NCI-H345 treated with DMSO at 0.1 percent for 48 hours (cell line): ENCODE measurements at regions not wholly inside any gene's neighbourhood (a gene's known extent, or its start where the extent isn't known, plus 50 kb on each side); places are given as distances from the start of the nearest gene placed in this dataset.

ENCODE experiments used
- DNase-seq: peaks from one replicate; lab custom pipeline; 2025; ENCODE audit not compliant: unreplicated experiment; lab: John Stamatoyannopoulos, UW

- no peak for DNase-seq
Measured at GRCh38 chr6:166776571-166776970, 149.5 kb upstream of the RPS6KA2 start.

- DNase-seq = no peak
Measured at GRCh38 chr6:166775923-166776220, 148.8 kb upstream of the RPS6KA2 start.

- peak; percentile 39 for DNase-seq
Measured at GRCh38 chr6:166775180-166775922, 148.3 kb upstream of the RPS6KA2 start.

- peak; percentile 38 for DNase-seq
Measured at GRCh38 chr6:166774770-166775169, 147.7 kb upstream of the RPS6KA2 start.

GRCh38 chr6:166774292-166774691 lies 147.2 kb upstream of the RPS6KA2 start:
- DNase-seq = no peak

GRCh38 chr6:166772518-166772917 lies 145.5 kb upstream of the RPS6KA2 start:
- no peak for DNase-seq

- DNase-seq = no peak
Measured at GRCh38 chr6:166771701-166772100, 144.7 kb upstream of the RPS6KA2 start.

GRCh38 chr6:166770216-166771116 lies 143.4 kb upstream of the RPS6KA2 start:
- no peak for DNase-seq

- no peak for DNase-seq
Measured at GRCh38 chr6:166769648-166770047, 142.6 kb upstream of the RPS6KA2 start.

GRCh38 chr6:166768761-166769160 lies 141.7 kb upstream of the RPS6KA2 start:
- no peak for DNase-seq

- no peak for DNase-seq
Measured at GRCh38 chr6:166767230-166767629, 140.2 kb upstream of the RPS6KA2 start.

- no peak for DNase-seq
Measured at GRCh38 chr6:166766769-166767168, 139.7 kb upstream of the RPS6KA2 start.

- no peak for DNase-seq
Measured at GRCh38 chr6:166765234-166765541, 138.1 kb upstream of the RPS6KA2 start.

- no peak for DNase-seq
Measured at GRCh38 chr6:166764473-166765233, 137.6 kb upstream of the RPS6KA2 start.

GRCh38 chr6:166763606-166764472 lies 136.8 kb upstream of the RPS6KA2 start:
- no peak for DNase-seq

- no peak for DNase-seq
Measured at GRCh38 chr6:166761801-166762200, 134.8 kb upstream of the RPS6KA2 start.

GRCh38 chr6:166760288-166760687 lies 133.2 kb upstream of the RPS6KA2 start:
- DNase-seq = no peak

GRCh38 chr6:166758136-166758704 lies 131.2 kb upstream of the RPS6KA2 start:
- no peak for DNase-seq

- peak; percentile 4 for DNase-seq
Measured at GRCh38 chr6:166757232-166758135, 130.4 kb upstream of the RPS6KA2 start.
